PC-3 (cell line): ENCODE measurements at regions not wholly inside any gene's neighbourhood (a gene's known extent, or its start where the extent isn't known, plus 50 kb on each side); places are given as distances from the start of the nearest gene placed in this dataset.

Experiments
- EZH2 ChIP-seq: fragments of 300-600 bp; sonication (generic); IDR thresholded peaks from one replicate; pipeline ENCODE4 v1.6.1; 2017; ENCODE audit warnings: antibody characterized with exemption, mild to moderate bottlenecking, low read length; ENCODE audit not compliant: unreplicated experiment
- EZH2phosphoT487 ChIP-seq: fragments of 300-600 bp; sonication (generic); IDR thresholded peaks from 2 replicates; pipeline ENCODE4 v1.6.1; 2018; ENCODE audit warnings: mild to moderate bottlenecking, antibody characterized with exemption, low read length, borderline replicate concordance
- TF ChIP-seq, protein P1 (sequence below): fragments of 300-600 bp; sonication (generic); conservative IDR thresholded peaks from 2 replicates; pipeline ENCODE4 v1.5.1; 2017; ENCODE audit warnings: antibody characterized with exemption, low read depth, mild to moderate bottlenecking, low read length

- TF ChIP-seq, protein P1, sequence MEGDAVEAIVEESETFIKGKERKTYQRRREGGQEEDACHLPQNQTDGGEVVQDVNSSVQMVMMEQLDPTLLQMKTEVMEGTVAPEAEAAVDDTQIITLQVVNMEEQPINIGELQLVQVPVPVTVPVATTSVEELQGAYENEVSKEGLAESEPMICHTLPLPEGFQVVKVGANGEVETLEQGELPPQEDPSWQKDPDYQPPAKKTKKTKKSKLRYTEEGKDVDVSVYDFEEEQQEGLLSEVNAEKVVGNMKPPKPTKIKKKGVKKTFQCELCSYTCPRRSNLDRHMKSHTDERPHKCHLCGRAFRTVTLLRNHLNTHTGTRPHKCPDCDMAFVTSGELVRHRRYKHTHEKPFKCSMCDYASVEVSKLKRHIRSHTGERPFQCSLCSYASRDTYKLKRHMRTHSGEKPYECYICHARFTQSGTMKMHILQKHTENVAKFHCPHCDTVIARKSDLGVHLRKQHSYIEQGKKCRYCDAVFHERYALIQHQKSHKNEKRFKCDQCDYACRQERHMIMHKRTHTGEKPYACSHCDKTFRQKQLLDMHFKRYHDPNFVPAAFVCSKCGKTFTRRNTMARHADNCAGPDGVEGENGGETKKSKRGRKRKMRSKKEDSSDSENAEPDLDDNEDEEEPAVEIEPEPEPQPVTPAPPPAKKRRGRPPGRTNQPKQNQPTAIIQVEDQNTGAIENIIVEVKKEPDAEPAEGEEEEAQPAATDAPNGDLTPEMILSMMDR: no peak
- TF ChIP-seq EZH2 (no peak), EZH2phosphoT487 (no peak)
Observed at GRCh38 chr6:45717027-45717426, 298.6 kb downstream of the CLIC5 start.
